ENCODE measurements at regions not wholly inside any gene's neighbourhood (a gene's known extent, or its start where the extent isn't known, plus 50 kb on each side); places are given as distances from the start of the nearest gene placed in this dataset.
"Not testable (repeated sequence)": the region's sequence is repeated elsewhere in the genome, so short reads cannot be mapped to it uniquely, and the experiment has no call there.

- no peak for DNase-seq (ENCODE audit: low spot score)
Measured at GRCh38 chr11:70549386-70549785, 151.1 kb downstream of the CTTN start.

GRCh38 chr11:70549796-70550195 lies 151.5 kb downstream of the CTTN start:
- DNase-seq (ENCODE audit: low spot score) = no peak

- no peak for DNase-seq (ENCODE audit: low spot score)
Measured at GRCh38 chr11:70550456-70551195, 152.3 kb downstream of the CTTN start.

- DNase-seq (ENCODE audit: low spot score) = no peak
Measured at GRCh38 chr11:70551351-70552166, 153.2 kb downstream of the CTTN start.

GRCh38 chr11:70552167-70553150 lies 154.1 kb downstream of the CTTN start:
- no peak for DNase-seq (ENCODE audit: low spot score)

GRCh38 chr11:70555078-70555477 lies 156.7 kb downstream of the CTTN start:
- no peak for DNase-seq (ENCODE audit: low spot score)

- DNase-seq (ENCODE audit: low spot score) = no peak
Measured at GRCh38 chr11:70556884-70557741, 158.8 kb downstream of the CTTN start.

- no peak for DNase-seq (ENCODE audit: low spot score)
Measured at GRCh38 chr11:70557742-70558485, 159.6 kb downstream of the CTTN start.

- DNase-seq (ENCODE audit: low spot score) = no peak
Measured at GRCh38 chr11:70558681-70559080, 160.4 kb downstream of the CTTN start.

GRCh38 chr11:70559516-70559915 lies 161.2 kb downstream of the CTTN start:
- no peak for DNase-seq (ENCODE audit: low spot score)

- DNase-seq (ENCODE audit: low spot score) = not testable (repeated sequence)
Measured at GRCh38 chr11:70560621-70561020, 162.3 kb downstream of the CTTN start.

GRCh38 chr11:70566768-70567530 lies 168.6 kb downstream of the CTTN start:
- no peak for DNase-seq (ENCODE audit: low spot score)

GRCh38 chr11:70567680-70568034 lies 169.3 kb downstream of the CTTN start:
- no peak for DNase-seq (ENCODE audit: low spot score)

GRCh38 chr11:70568035-70568813 lies 169.9 kb downstream of the CTTN start:
- DNase-seq (ENCODE audit: low spot score) = no peak

- DNase-seq (ENCODE audit: low spot score) = no peak
Measured at GRCh38 chr11:70568814-70569617, 170.7 kb downstream of the CTTN start.

GRCh38 chr11:70569618-70569890 lies 171.2 kb downstream of the CTTN start:
- DNase-seq (ENCODE audit: low spot score) = no peak

- DNase-seq (ENCODE audit: low spot score) = no peak
Measured at GRCh38 chr11:70569996-70570692, 171.8 kb downstream of the CTTN start.

All from HuH-7 (cell line).